Peyer's patch (tissue), 4 donors: ENCODE measurements at regions not wholly inside any gene's neighbourhood (a gene's known extent, or its start where the extent isn't known, plus 50 kb on each side); places are given as distances from the start of the nearest gene placed in this dataset.

ENCODE experiments used
- CTCF ChIP-seq, 6 experiments: fragments of 450-650 bp in 4 of 6; fragments of 200-600 bp in 2 of 6; sonication (generic) in 1 of 6; IDR thresholded peaks; one replicate each; pipeline ENCODE4 v1.5.1; 2017 to 2019; ENCODE audit warnings: antibody characterized with exemption in 6 of 6, mild to moderate bottlenecking in 3 of 6, moderate library complexity in 1 of 6
- POLR2A ChIP-seq, 2 donors: fragments of 450-650 bp; IDR thresholded peaks; one replicate each; pipeline ENCODE4 v1.5.1; 2017; ENCODE audit warnings: antibody characterized with exemption in 2 of 2, mild to moderate bottlenecking in 2 of 2, moderate library complexity in 2 of 2

GRCh38 chr18:45316127-45316526, 299.1 kb upstream of the SLC14A2 start:
- no peak for TF ChIP-seq POLR2A (IDR thresholded peaks at IDR 0.05)
- TF ChIP-seq CTCF (IDR thresholded peaks at IDR 0.05), result no peak
